Gastrocnemius medialis (tissue), 4 donors: ENCODE measurements at regions not wholly inside any gene's neighbourhood (a gene's known extent, or its start where the extent isn't known, plus 50 kb on each side); places are given as distances from the start of the nearest gene placed in this dataset.

Source experiments
- CTCF ChIP-seq, 5 experiments: fragments of 450-650 bp in 3 of 5; fragments of 200-600 bp in 2 of 5; sonication (generic) in 2 of 5; IDR thresholded peaks in 4 of 5; conservative IDR thresholded peaks in 1 of 5; 1 replicate in 4 of 5; 2 replicates in 1 of 5; pipeline ENCODE4 v1.5.1; 2016 to 2019; ENCODE audit warnings: antibody characterized with exemption in 5 of 5, mild to moderate bottlenecking in 3 of 5, moderate library complexity in 3 of 5
- POLR2A ChIP-seq, 2 donors: fragments of 450-650 bp; IDR thresholded peaks; one replicate each; pipeline ENCODE4 v1.6.1; 2017; ENCODE audit warnings: antibody characterized with exemption in 2 of 2, mild to moderate bottlenecking in 2 of 2, moderate library complexity in 2 of 2

GRCh38 chr9:82110881-82111280, 122.3 kb downstream of the SPATA31D1 start:
- no peak for TF ChIP-seq CTCF (IDR thresholded peaks at IDR 0.05 in 4 of 5, conservative IDR thresholded peaks at IDR 0.05 in 1 of 5)
- TF ChIP-seq POLR2A (IDR thresholded peaks at IDR 0.05), result no peak
